SW 1271 (cell line): ENCODE measurements at regions not wholly inside any gene's neighbourhood (a gene's known extent, or its start where the extent isn't known, plus 50 kb on each side); places are given as distances from the start of the nearest gene placed in this dataset.

Experiments used
- DNase-seq, 2 experiments: peaks; one replicate each; lab custom pipeline; 2025; lab: John Stamatoyannopoulos, UW

DNA sequence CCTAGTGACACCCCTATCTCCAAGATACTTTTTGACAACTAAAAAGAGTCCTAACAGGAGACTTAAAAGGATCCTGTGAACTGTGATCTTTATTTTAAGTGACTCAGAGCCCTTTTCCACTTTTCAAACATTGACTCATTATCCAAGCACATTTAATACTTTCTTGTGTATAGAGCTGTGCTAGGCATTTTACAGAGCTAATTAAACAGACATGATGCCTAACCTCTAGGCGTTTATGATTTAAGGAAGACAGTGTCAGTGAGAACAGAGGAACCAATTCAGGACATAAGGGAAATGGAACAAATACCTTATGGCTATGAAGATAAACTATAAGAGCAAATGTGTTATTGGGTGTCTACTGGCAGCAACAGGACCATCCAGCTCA is 282.6 kb downstream of the TPBG start:
- no peak for DNase-seq

DNA sequence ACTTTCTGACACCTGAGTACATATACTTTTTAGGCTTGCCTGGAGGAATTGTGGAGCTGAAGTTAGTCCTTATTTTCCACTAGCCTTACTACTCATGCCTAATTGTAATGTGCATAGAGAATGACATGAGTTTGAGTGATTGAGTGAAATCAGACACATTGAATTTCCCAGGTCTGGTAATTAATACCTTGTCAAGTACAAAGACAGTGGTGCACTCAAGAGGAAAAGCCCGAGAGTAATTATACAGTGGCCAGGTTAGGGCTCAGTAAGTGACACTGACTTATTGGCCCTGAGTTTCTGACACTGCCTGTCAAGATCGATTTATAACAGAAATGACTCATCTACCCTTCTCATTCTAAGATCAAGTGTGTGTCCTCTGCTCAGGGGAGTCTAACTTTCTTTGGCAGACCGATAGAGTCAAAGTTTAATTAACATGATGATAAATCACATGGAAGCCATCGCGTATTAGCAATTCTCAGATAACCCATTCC is 288.3 kb downstream of the TPBG start:
- DNase-seq = no peak

DNA sequence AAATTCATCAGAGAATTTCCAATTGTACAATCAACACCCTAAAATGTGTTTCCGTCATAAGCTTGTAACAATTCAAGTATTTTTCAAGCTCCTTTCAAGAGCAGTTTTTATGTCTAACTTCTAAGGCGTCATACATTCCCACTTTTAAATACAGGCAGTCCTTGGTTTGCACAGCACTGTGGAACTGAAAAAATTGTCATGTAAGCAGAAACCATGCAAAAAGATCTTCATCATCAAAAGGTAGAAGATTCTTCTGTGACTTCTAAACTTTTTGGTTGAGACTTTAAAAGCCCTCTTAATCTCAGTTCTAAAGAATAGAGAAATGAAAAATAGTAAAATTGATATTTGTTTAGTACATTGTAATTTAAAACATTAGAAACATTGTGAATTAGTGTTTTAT is 315.6 kb downstream of the TPBG start:
- no peak for DNase-seq

DNA sequence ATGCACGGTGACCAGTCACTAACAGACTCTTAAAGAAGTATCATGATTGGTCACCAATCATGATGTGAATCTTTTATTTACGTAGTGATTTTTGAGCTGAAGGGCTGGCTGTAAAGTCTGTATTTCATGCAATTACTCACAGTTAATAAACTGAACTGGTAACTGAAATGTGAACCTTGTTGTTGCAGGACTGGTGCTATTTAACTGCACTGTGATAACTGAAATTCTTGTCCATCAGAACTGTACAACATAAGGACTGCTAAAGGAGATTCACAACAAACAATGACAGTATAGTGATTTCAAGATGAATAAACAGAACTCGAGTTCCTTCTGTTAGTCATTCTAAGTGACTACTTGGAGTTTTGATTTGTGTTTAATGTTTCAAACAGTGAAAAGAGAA is 316.6 kb downstream of the TPBG start:
- no peak for DNase-seq

DNA sequence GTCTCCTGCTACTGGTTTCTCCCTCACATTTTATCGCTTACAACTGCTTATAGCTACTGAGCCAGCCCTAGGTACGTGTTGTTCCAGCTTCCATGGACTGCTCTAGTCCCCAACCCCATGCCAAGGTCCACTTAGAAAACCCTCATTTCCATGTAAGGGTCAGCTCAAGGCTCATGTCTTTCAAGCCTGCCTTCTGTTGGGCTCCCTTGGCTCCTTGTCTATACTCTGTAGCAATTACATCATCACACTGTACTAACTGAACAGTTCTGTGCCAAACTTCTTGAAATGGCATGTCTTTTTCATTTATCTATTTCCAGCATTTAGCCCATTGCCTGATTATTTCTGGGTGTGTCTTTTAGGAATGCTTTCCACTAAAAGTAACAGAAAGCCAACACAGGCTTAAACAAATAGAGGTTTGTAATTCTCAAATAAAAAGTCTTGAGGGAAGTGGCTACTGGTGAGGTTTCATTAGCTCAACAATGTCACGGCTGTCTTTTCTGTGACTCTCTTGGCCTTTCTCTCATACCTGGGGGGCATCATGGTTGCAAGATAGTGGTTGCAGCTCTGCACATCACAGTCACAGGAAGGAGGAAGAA is 317.6 kb downstream of the TPBG start:
- DNase-seq = no peak

DNA sequence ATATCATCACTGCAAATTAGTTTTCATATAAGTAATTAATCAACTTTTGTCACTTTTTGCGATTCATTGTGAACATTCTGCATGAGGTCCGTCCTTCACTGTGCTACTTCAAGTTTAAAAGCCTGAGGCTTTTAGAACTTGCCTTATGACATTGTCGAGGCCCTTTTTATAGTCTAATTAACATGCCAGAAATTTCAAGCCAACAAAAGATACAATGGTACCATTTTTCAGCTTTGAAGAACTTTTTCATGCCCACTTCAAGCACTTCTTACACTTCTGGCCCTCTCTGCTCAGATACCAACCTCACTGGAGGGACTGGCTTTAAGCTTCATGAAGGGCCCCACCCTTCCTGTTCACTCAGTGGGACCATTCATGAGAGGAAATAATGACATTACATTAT is 323.1 kb downstream of the TPBG start:
- no peak for DNase-seq

DNA sequence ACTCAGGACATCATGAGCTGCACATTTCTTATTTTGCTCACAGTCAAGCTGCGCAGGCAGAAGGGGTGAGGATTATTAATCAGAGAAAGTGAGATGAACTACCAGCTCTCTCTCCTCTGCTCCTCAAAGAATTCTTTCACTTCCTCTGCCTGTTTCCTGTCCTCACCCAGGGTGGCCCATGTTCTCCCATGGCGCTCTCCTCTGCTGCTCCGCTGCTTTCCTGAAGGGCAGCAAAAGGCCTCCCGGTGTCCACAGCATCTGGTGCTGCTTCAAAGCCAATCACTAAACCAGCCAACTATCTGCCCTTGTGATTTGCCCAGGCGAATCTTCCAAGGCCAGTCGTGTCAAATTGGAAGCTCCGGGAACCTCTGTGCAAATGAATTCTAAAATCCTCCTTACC is 324.2 kb downstream of the TPBG start:
- DNase-seq = no peak

DNA sequence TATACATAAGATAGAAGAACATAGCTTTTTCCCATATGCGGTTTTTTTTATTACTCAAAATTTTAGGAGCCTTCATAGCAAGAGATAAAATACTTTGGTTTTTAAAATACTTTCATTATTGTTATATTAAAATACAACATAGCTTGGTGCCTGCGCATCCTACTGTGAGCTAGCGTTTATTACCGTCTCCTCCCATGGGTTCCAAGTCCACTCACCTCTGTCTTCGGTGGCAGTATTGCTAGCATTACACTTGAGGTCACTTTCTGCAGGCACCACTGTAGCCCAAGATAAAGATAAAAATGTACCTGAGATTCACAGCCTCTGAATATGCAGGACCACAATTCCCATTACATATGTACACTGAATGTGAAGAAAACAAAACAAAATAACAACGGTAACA is 326.7 kb downstream of the TPBG start:
- no peak for DNase-seq

DNA sequence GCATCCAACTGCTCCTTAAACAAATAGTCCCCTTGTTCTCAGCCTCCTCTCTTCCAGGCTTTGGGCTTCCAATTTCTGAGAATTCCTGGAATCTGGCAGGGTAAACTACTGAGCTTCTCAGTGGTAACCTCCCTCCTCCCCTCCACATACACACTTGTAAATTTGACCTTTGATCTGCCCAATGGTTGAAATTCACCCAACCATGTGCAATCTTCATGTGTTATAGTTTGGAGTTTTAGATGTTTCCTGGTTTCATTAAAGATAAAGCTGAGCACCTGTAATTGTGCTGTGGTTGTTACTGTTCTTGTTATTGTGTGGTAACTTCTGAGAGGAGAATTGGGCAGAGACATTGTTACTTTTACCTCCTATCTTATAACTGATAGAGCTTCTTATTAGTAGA is 328.4 kb downstream of the TPBG start:
- no peak for DNase-seq

DNA sequence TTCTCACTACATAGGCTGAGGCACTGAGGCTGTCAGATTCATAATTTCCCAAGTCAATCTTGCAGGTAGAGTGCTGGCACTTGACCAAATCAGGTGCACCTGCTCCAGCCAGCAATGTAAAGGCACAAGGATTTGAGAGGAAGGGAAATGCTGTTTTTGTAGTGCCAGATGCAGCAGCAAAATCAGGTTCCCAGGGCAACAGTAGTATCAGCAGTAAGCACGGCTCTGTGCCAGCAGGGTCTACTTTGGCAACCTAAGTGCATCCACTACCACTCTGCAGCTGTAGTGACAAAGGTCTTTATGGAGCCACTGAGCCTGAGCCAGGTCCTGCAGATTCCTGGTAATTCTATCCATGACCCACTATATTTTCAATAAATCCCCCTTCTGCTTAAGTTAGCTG is 329.5 kb downstream of the TPBG start:
- no peak for DNase-seq

DNA sequence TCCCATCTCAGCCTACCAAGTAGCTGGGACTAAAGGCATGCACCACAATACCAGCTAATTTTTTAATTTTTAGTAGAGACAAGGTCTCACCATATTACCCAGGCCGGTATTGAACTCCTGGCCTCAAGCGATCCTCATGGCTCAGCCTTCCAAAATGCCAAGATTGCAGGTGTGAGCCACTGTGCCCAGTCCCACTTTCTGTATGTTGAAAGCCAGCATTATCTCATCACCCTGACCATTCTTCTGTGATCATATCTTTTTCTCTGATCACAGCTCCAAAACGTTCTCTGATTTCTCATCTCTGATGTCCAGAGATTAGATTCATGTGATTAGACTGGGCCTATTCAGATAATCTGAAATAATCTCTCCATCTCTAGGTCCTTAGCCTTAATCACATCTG is 337.7 kb downstream of the TPBG start:
- no peak for DNase-seq

DNA sequence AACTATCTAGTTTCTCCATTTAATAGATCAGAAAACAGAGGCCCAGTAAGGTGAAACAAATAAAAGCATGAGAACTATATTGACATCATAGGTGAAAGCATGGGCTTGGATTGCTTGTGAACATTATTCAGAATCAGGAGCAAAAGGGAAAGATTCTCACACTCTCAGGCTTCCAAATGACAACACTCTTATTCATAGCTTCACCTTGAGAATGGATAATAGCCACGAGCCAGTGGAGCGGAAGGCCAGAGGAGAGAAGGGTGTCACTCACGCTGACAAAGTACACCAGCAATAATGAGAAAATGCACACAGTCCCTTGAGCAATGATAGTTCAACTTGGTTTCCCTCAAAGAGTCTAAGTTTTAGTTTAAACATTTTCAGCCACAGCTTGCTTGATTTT is 339.0 kb downstream of the TPBG start:
- no peak for DNase-seq

DNA sequence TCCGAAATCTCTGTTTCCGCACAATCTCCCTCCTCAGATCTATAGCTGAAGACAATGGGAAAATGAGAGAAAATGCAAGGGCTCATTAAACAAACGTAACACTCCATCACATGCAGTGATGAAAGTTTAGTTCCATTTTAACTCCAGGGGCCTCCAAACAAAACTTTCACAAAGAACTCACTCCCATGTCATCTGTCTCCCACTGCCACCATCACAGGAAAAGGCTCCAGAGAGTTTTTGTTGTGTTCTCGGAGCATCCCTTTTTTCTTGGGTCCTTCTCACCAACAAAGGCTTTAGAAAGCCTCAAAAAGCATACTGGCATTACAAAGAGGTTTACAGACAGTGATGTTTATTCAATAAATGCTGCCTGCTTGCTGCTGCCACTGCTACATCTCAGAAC is 339.6 kb downstream of the TPBG start:
- no peak for DNase-seq

DNA sequence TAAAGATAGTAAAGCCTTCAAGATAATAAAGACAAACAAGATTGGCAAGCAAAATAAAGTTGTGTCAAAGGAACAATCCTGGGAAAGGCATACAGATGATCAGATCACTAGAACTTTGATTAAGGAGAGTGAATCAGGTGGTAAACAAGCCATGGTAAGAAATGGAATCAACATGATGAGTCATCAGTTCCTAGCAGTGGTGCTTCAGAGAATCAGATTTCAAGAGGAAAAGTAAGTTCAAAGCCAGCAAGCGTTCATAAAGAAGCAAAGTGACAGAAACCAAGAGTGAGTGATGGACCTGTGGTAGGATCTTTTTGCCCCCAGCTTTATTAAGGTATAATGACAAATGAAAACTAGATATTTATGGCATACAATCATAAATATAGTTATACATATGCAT is 340.4 kb downstream of the TPBG start:
- no peak for DNase-seq

DNA sequence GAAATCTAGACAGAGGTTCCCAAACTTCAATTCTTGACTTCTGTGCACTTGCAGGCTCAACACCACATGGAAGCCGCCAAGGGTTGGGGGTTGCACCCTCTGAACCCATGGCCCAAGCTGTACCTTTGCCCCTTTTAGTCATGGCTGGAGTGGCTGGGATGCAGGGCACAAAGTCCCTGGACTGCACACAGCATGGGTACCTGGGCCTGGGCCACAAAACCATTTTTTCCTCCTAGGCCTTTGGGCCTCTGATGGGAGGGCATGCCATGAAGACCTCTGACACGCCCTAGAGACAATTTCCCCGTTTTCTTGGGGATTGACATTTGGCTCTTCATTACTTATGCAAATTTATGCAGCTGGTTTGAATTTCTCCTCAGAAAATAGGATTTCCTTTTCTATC is 342.0 kb downstream of the TPBG start:
- no peak for DNase-seq

DNA sequence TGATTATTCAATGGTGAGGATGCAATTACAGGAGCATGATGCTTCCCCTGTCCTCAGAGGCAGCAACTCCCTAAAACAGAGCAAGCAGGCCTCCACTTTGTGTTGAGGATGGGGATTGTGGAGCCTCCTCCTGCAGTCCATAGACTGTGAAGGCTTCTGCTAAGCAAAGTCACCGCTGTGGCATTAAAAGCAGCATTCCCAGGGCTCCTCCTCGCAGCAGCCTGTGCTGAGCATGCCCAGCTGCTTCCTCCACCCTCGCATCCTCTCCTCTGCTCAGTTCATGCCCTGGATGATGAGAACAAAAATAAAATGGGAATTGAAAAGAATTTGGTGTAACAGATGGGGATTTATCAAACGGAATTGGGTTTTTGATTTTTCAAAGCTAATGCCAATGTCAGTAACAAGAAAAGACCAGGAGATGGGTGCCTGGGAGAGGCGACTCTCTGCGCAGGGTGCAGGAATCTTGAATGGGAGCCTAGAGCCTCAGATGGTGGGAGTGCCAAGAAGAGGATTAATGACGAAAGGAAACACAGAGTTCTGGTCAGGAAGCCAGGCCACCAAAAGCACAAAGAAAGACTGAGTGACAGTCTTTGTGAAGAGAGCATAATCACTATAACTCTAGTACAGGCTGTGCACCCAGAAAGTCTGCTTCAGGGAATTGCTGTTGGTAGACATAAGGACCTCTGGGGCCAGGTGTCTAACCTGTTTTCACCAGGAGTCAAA is 347.6 kb downstream of the TPBG start:
- no peak for DNase-seq

DNA sequence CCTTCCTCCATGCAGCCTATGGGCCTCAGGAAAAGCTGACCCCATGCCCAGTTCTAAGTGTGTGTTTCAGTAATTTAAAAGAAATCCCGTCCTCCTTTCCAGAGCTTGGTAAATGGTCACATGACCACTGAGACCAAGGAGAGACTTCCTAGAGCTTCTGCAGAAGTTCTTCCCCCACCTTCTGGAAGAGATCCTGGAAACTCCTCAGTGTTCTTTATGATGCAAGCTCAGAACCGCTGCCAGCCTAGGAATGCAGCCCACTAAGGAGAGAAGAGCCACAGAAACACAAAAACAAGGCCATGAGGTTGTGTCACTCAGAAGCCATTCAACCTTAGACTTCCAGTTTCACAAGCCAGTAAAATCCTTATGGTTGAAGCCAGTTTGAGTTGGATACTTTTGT is 348.4 kb downstream of the TPBG start:
- DNase-seq = no peak

DNA sequence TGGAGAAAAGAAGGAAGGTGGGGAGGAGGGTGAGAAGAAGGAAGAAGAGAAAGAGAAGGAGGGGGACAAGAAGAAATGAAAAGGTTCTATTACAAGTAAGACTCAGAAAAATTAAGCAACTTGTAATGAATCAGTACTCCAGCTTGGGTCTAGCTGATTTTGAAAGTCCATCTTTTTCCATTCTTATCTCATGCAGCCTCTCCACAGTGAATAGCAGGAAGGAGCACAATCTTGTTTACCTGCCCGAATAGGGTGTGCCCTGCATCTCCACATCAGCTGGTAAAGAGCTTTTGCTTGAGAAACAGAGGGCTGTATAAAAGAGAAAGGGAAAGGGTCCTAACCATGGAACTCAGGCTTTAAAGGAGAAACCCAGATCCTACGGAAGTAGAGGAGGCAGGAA is 348.8 kb downstream of the TPBG start:
- DNase-seq = no peak

DNA sequence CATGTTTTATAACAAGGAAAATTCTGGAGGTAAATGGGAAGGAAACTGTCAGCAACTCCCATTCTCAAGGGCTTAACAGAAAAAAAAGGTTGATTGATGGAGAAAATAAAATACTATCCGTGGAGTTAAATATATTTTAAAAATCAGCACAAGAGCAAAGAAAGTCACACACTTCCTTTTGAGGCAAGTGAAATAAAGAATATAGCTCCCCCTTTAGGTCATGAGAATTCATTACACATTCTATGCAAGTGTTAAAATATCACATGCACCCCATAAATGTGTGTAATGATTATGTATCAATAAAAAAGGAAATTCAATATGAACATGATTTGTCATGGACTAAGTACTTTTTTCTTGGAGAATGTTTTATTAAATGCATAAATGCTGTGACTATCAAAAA is 349.2 kb downstream of the TPBG start:
- DNase-seq = peak in 1 of 2 experiments; percentile 13

DNA sequence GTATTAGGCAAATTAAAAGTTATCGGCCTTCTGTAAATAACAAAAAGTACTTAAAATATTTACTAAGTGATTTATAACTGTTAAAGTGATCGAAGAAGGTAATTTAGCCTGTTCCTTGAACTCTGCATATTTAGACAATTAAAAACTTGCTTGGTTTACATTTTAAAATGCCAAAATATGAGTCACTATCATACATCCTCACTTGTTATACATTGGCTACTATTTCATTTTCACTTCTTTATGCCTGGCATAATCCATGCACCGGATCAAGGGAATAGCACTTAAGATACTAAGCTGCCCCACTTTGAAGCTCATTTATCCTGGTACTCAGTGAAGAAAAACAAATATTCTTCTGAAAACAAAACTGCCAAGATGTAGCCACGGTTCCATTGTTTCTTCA is 344.6 kb downstream of the UBE3D start:
- no peak for DNase-seq

DNA sequence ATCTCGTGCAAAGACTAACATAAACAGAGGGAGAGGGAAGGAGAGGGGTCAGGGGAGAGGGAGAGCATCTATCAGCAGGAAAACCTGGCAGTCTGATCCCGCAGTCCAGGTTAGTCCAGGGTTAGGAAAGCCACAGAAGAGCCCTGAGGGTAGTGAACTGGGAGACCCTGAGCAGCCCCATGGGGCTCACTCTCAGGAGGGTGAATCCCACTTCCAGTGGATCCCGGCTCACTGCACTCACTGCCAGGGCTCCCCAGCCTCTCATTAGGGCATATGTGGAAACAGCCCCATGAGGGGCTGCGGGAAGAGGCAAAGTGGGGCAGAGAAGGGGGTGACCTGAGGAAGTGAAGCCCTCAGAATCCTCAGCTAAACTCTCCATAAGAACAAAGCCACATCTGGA is 329.9 kb downstream of the UBE3D start:
- no peak for DNase-seq

DNA sequence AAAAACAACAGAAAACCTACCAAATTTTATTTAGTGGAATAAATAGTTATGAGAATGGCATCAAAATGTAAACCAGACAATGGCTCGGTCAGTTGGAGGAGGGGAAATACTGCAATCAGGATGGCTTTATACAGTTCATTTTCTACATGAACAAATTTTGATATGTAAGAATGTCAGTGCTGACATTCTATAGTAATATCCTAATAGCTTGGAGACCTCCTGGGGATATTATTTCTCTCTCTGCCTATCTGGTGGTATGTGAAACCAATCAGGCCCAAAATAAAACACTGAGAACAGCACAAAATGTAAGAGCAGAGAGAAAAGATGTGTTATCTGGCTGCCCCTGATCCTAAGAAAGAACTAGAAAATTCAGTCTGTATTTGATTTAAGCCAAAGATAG is 327.7 kb downstream of the UBE3D start:
- no peak for DNase-seq

DNA sequence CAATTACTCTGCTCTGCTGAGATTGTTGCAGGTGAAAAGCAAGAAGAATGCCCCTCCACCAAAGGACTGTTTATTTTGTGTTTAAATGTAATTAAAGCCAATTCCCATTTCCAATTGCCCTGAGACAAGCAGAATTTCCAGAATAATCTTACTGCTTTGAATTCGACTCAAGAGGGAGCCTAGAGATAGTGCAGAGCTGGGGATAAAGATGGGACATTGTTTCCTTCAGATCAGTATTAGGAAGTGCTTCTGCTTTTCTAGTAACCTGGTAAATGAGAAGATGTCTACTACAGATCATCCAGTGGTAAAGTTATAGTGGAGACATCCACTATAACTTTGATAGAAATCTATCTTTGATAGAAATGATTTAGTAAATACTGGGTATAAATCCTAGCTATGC is 326.9 kb downstream of the UBE3D start:
- no peak for DNase-seq

DNA sequence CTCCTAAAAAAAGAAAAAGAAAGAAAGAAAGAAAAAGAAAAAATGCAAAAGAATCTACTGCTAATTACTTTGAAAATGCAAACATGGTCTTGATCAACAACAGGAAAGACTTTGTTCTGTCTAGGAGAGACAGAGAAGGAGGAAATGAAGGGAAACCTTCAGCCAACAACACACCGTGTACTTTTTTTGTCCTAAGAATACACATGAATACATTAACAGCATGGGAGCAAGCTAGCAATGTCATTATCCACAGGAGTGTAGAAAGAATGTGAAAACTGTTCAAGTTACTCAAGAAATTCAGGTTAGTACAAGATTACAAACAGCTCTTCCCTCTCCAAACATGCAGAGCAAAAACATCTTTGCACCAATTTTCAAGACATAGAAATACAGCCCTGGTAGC is 326.3 kb downstream of the UBE3D start:
- no peak for DNase-seq
